ENCODE measurements at regions not wholly inside any gene's neighbourhood (a gene's known extent, or its start where the extent isn't known, plus 50 kb on each side); places are given as distances from the start of the nearest gene placed in this dataset.

GRCh38 chr21:21807598-21807903 is 809.3 kb downstream of the NCAM2 start:
- H3K4me3 ChIP-seq (ENCODE audit: extremely low read depth in 1 of 4, insufficient read depth in 2 of 4, low read depth in 3 of 4, low read length in 4 of 4): no peak overlapping the region
- H4K91ac ChIP-seq (replicated peaks; ENCODE audit: insufficient read length, low read length): no peak overlapping the region
- no peak overlapping the region for H3K14ac ChIP-seq (ENCODE audit: insufficient read length)
- H2AFZ ChIP-seq (ENCODE audit: low read length): peak overlapping the region; percentile 83
- no peaks in the 10 kb centered on the region for H3K79me1 ChIP-seq (ENCODE audit: low read depth, low read length)
- no peaks in the 10 kb centered on the region for H3K23me2 ChIP-seq (ENCODE audit: low read depth, low read length)
- H3K27me3 ChIP-seq (replicated peaks in 1 of 4; ENCODE audit: control insufficient read depth in 3 of 4, extremely low read depth in 1 of 4, insufficient read depth in 3 of 4, low read length in 3 of 4): no peaks in the 10 kb centered on the region
- no peak for FAIRE-seq
- H4K5ac ChIP-seq (ENCODE audit: insufficient read length, low read depth, low read length): no peak overlapping the region
- POLR2A ChIA-PET (ENCODE audit: partially characterized antibody): interaction anchor here (0.5 kb wide), 1 partner anchor 104 kb away, joined by 3 read pairs; no protein-coding TSS in a partner anchor
- no peak overlapping the region for H3K23ac ChIP-seq (ENCODE audit: insufficient read length)
- no peak overlapping the region for H3K56ac ChIP-seq (replicated peaks; ENCODE audit: insufficient read length, low read depth, low read length)
- H3K4me1 ChIP-seq (replicated peaks in 1 of 4; ENCODE audit: control insufficient read depth in 3 of 4, insufficient read depth in 4 of 4, low read length in 3 of 4): no peaks in the 10 kb centered on the region
- no peak overlapping the region for H3K4me2 ChIP-seq (ENCODE audit: insufficient read depth in 1 of 2, low read depth in 2 of 2, low read length in 2 of 2)
- H4K8ac ChIP-seq (ENCODE audit: extremely low read depth, insufficient read depth, low read length): no peak overlapping the region
- no peaks in the 10 kb centered on the region for H3K9me3 ChIP-seq (ENCODE audit: insufficient read depth in 2 of 2, low read depth in 1 of 2, low read length in 1 of 2)
- H2BK12ac ChIP-seq (ENCODE audit: low read depth, low read length): no peak overlapping the region
- no peak overlapping the region for H2BK20ac ChIP-seq (ENCODE audit: low read length)
- H3K36me3 ChIP-seq (ENCODE audit: control insufficient read depth in 2 of 4, insufficient read depth in 4 of 4, low read length in 3 of 4): no peaks in the 10 kb centered on the region
- no peak for DNase-seq (ENCODE audit: low read depth in 1 of 2, low spot score in 2 of 2)
- no peaks in the 10 kb centered on the region for H3K79me2 ChIP-seq (ENCODE audit: control insufficient read depth in 1 of 2, insufficient read depth in 2 of 2, low read length in 2 of 2)
- H2BK5ac ChIP-seq (ENCODE audit: low read depth, low read length): no peak overlapping the region
- H4K20me1 ChIP-seq (replicated peaks in 1 of 2; ENCODE audit: control insufficient read depth in 1 of 2, insufficient read depth in 2 of 2, low read length in 2 of 2): no peaks in the 10 kb centered on the region
- CTCF ChIA-PET (ENCODE audit: partially characterized antibody): no interaction called here
- no peak overlapping the region for H3K4ac ChIP-seq (replicated peaks; ENCODE audit: insufficient read length, low read depth, low read length)
- no peak overlapping the region for H3K18ac ChIP-seq (ENCODE audit: extremely low read depth, low read length)
- no peak overlapping the region for H2BK15ac ChIP-seq (ENCODE audit: low read length)
- H2BK120ac ChIP-seq (replicated peaks; ENCODE audit: low read depth, low read length): no peak overlapping the region
- H3K27ac ChIP-seq (ENCODE audit: low read depth, low read length): no peak overlapping the region
- no peak overlapping the region for H3K9ac ChIP-seq (replicated peaks in 1 of 4; ENCODE audit: extremely low read depth in 1 of 4, low read depth in 3 of 4, low read length in 3 of 4)
- no peak overlapping the region for H2AK5ac ChIP-seq (ENCODE audit: low read depth, low read length)
- WGBS, 2 experiments (ENCODE audit: extremely low coverage in 1 of 2, insufficient coverage in 1 of 2, insufficient read length in 1 of 2, insufficient replicate concordance in 2 of 2, low coverage in 1 of 2, low lambda C conversion rate in 2 of 2, missing lambda C conversion rate in 1 of 2): 75% methylated on average over 1 of the region's 1 CpG; no CpG with 5 or more reads in 1 of the 2 experiments
- TF ChIP-seq JUND (IDR thresholded peaks at IDR 0.05; ENCODE audit: low read length) (no peak), PHF8 (conservative IDR thresholded peaks at IDR 0.05; ENCODE audit: low read depth, low read length) (no peak), BRCA1 (IDR thresholded peaks at IDR 0.05; ENCODE audit: low read depth, low read length) (no peak), EZH2 (IDR thresholded peaks at IDR 0.05; ENCODE audit: low read depth, low read length, severe bottlenecking) (no peak), TCF12 (IDR thresholded peaks at IDR 0.05; ENCODE audit: low read depth, low read length) (no peak), HDAC2 (IDR thresholded peaks at IDR 0.05; ENCODE audit: borderline replicate concordance in 1 of 2, low read depth in 2 of 2, low read length in 2 of 2) (no peak), CBX5 (IDR thresholded peaks at IDR 0.05; ENCODE audit: low read depth, low read length) (no peak)

All from H1 (cell line).